ENCODE measurements at regions not wholly inside any gene's neighbourhood (a gene's known extent, or its start where the extent isn't known, plus 50 kb on each side); places are given as distances from the start of the nearest gene placed in this dataset.
"Not testable (repeated sequence)": the region's sequence is repeated elsewhere in the genome, so short reads cannot be mapped to it uniquely, and the experiment has no call there.

- no peak overlapping the region for H4K8ac ChIP-seq (ENCODE audit: low read depth, low read length)
- H3K79me2 ChIP-seq (ENCODE audit: control insufficient read depth, insufficient read depth, low read length, poor library complexity), result no peaks in the 10 kb centered on the region
- H4K12ac ChIP-seq (ENCODE audit: low read depth, low read length), result no peak overlapping the region
- H2BK12ac ChIP-seq (ENCODE audit: low read length), result no peak overlapping the region
- H2AFZ ChIP-seq (ENCODE audit: insufficient read depth, low read length, poor library complexity), result no peak overlapping the region
- no peaks in the 10 kb centered on the region for H3K79me1 ChIP-seq (ENCODE audit: low read length)
- H2BK5ac ChIP-seq (ENCODE audit: low read depth, low read length, poor library complexity), result no peak overlapping the region
- H3K27me3 ChIP-seq (ENCODE audit: insufficient read depth, low read length), result no peaks in the 10 kb centered on the region
- no peak overlapping the region for H3K9ac ChIP-seq (ENCODE audit: low read length)
- no peak overlapping the region for H3K4ac ChIP-seq (ENCODE audit: low read depth, low read length)
- no peaks in the 10 kb centered on the region for H3K9me3 ChIP-seq (ENCODE audit: insufficient read depth, low read depth, low read length)
- H3K4me1 ChIP-seq (ENCODE audit: control insufficient read depth in 1 of 2, insufficient read depth in 2 of 2, low read length in 2 of 2), result peaks cover 1% of the 10 kb centered on the region in 2 experiments
- WGBS (ENCODE audit: extremely low coverage, insufficient coverage, insufficient read length), result no CpG with 5 or more reads among the region's 8 CpGs
- H3K36me3 ChIP-seq (ENCODE audit: control insufficient read depth in 1 of 2, insufficient read depth in 2 of 2, low read length in 2 of 2), result no peaks in the 10 kb centered on the region
- no peak overlapping the region for H3K27ac ChIP-seq (ENCODE audit: low read depth, low read length)
- H3K4me2 ChIP-seq (ENCODE audit: low read length), result no peak overlapping the region
- H2BK120ac ChIP-seq (ENCODE audit: insufficient read depth, low read length, poor library complexity), result no peak overlapping the region
- no peak overlapping the region for H3K4me3 ChIP-seq (ENCODE audit: low read depth, low read length)
- H3K23ac ChIP-seq (ENCODE audit: low read length), result no peak overlapping the region
- DNase-seq, result no peak
- H4K91ac ChIP-seq (ENCODE audit: low read depth, low read length), result no peak overlapping the region
- no peak overlapping the region for H2AK5ac ChIP-seq (ENCODE audit: low read length)
- H3K18ac ChIP-seq (ENCODE audit: low read length), result no peak overlapping the region
- no peak overlapping the region for H3K14ac ChIP-seq (ENCODE audit: low read length)
Measured at GRCh38 chr18:59038295-59039039, 101.2 kb upstream of the SEC11C start.

- H3K14ac ChIP-seq (ENCODE audit: low read length); H4K8ac ChIP-seq (ENCODE audit: low read depth, low read length); H3K18ac ChIP-seq (ENCODE audit: low read length); H3K79me1 ChIP-seq (ENCODE audit: low read length); H2AFZ ChIP-seq (ENCODE audit: insufficient read depth, low read length, poor library complexity); H3K79me2 ChIP-seq (ENCODE audit: control insufficient read depth, insufficient read depth, low read length, poor library complexity); H4K91ac ChIP-seq (ENCODE audit: low read depth, low read length); H2BK12ac ChIP-seq (ENCODE audit: low read length); H3K4me1 ChIP-seq (ENCODE audit: control insufficient read depth in 1 of 2, insufficient read depth in 2 of 2, low read length in 2 of 2); H4K12ac ChIP-seq (ENCODE audit: low read depth, low read length); DNase-seq; H3K36me3 ChIP-seq (ENCODE audit: control insufficient read depth in 1 of 2, insufficient read depth in 2 of 2, low read length in 2 of 2); H3K9ac ChIP-seq (ENCODE audit: low read length); H3K27me3 ChIP-seq (ENCODE audit: insufficient read depth, low read length); H3K23ac ChIP-seq (ENCODE audit: low read length); H3K4ac ChIP-seq (ENCODE audit: low read depth, low read length); H3K9me3 ChIP-seq (ENCODE audit: insufficient read depth, low read depth, low read length); H3K4me3 ChIP-seq (ENCODE audit: low read depth, low read length); H3K27ac ChIP-seq (ENCODE audit: low read depth, low read length); H3K4me2 ChIP-seq (ENCODE audit: low read length); H2AK5ac ChIP-seq (ENCODE audit: low read length); H2BK5ac ChIP-seq (ENCODE audit: low read depth, low read length, poor library complexity); H2BK120ac ChIP-seq (ENCODE audit: insufficient read depth, low read length, poor library complexity): not testable (repeated sequence)
- WGBS (ENCODE audit: extremely low coverage, insufficient coverage, insufficient read length), result no CpG with 5 or more reads among the region's 1 CpG
Measured at GRCh38 chr18:59039040-59039320, 100.7 kb upstream of the SEC11C start.

- no peak overlapping the region for H2AK5ac ChIP-seq (ENCODE audit: low read length)
- no peak overlapping the region for H4K91ac ChIP-seq (ENCODE audit: low read depth, low read length)
- no CpG with 5 or more reads among the region's 6 CpGs for WGBS (ENCODE audit: extremely low coverage, insufficient coverage, insufficient read length)
- H2BK12ac ChIP-seq (ENCODE audit: low read length), result no peak overlapping the region
- no peaks in the 10 kb centered on the region for H3K27me3 ChIP-seq (ENCODE audit: insufficient read depth, low read length)
- H3K36me3 ChIP-seq (ENCODE audit: control insufficient read depth in 1 of 2, insufficient read depth in 2 of 2, low read length in 2 of 2), result no peaks in the 10 kb centered on the region
- no peak overlapping the region for H2BK120ac ChIP-seq (ENCODE audit: insufficient read depth, low read length, poor library complexity)
- H2BK5ac ChIP-seq (ENCODE audit: low read depth, low read length, poor library complexity), result no peak overlapping the region
- H2AFZ ChIP-seq (ENCODE audit: insufficient read depth, low read length, poor library complexity), result no peak overlapping the region
- no peaks in the 10 kb centered on the region for H3K79me1 ChIP-seq (ENCODE audit: low read length)
- no peak overlapping the region for H3K4ac ChIP-seq (ENCODE audit: low read depth, low read length)
- DNase-seq, result no peak
- no peak overlapping the region for H4K8ac ChIP-seq (ENCODE audit: low read depth, low read length)
- H3K4me1 ChIP-seq (ENCODE audit: control insufficient read depth in 1 of 2, insufficient read depth in 2 of 2, low read length in 2 of 2), result no peaks in the 10 kb centered on the region
- H3K27ac ChIP-seq (ENCODE audit: low read depth, low read length), result no peak overlapping the region
- no peak overlapping the region for H3K9ac ChIP-seq (ENCODE audit: low read length)
- H4K12ac ChIP-seq (ENCODE audit: low read depth, low read length), result no peak overlapping the region
- H3K4me3 ChIP-seq (ENCODE audit: low read depth, low read length), result no peak overlapping the region
- no peak overlapping the region for H3K23ac ChIP-seq (ENCODE audit: low read length)
- H3K9me3 ChIP-seq (ENCODE audit: insufficient read depth, low read depth, low read length), result no peaks in the 10 kb centered on the region
- no peaks in the 10 kb centered on the region for H3K79me2 ChIP-seq (ENCODE audit: control insufficient read depth, insufficient read depth, low read length, poor library complexity)
- H3K14ac ChIP-seq (ENCODE audit: low read length), result no peak overlapping the region
- no peak overlapping the region for H3K4me2 ChIP-seq (ENCODE audit: low read length)
- H3K18ac ChIP-seq (ENCODE audit: low read length), result no peak overlapping the region
Measured at GRCh38 chr18:59039449-59039848, 100.2 kb upstream of the SEC11C start.

GRCh38 chr18:59040770-59041148 lies 98.9 kb upstream of the SEC11C start:
- Histone ChIP-seq H3K23ac (ENCODE audit: low read length) (no peak overlapping the region), H4K91ac (ENCODE audit: low read depth, low read length) (no peak overlapping the region), H3K9ac (ENCODE audit: low read length) (no peak overlapping the region), H3K27ac (ENCODE audit: low read depth, low read length) (no peak overlapping the region), H3K4me3 (ENCODE audit: low read depth, low read length) (no peak overlapping the region), H2AK5ac (ENCODE audit: low read length) (no peak overlapping the region), H3K27me3 (ENCODE audit: insufficient read depth, low read length) (no peaks in the 10 kb centered on the region), H3K4me1 (ENCODE audit: control insufficient read depth in 1 of 2, insufficient read depth in 2 of 2, low read length in 2 of 2) (no peaks in the 10 kb centered on the region), H3K9me3 (ENCODE audit: insufficient read depth, low read depth, low read length) (no peaks in the 10 kb centered on the region), H3K18ac (ENCODE audit: low read length) (no peak overlapping the region), H4K8ac (ENCODE audit: low read depth, low read length) (no peak overlapping the region), H3K36me3 (ENCODE audit: control insufficient read depth in 1 of 2, insufficient read depth in 2 of 2, low read length in 2 of 2) (no peaks in the 10 kb centered on the region), H3K4ac (ENCODE audit: low read depth, low read length) (no peak overlapping the region), H3K79me2 (ENCODE audit: control insufficient read depth, insufficient read depth, low read length, poor library complexity) (no peaks in the 10 kb centered on the region), H2BK12ac (ENCODE audit: low read length) (no peak overlapping the region), H2AFZ (ENCODE audit: insufficient read depth, low read length, poor library complexity) (no peak overlapping the region), H4K12ac (ENCODE audit: low read depth, low read length) (no peak overlapping the region), H3K4me2 (ENCODE audit: low read length) (no peak overlapping the region), H2BK120ac (ENCODE audit: insufficient read depth, low read length, poor library complexity) (no peak overlapping the region), H3K14ac (ENCODE audit: low read length) (no peak overlapping the region), H2BK5ac (ENCODE audit: low read depth, low read length, poor library complexity) (no peak overlapping the region), H3K79me1 (ENCODE audit: low read length) (no peaks in the 10 kb centered on the region)
- WGBS (ENCODE audit: extremely low coverage, insufficient coverage, insufficient read length), result no CpG with 5 or more reads among the region's 8 CpGs
- no peak for DNase-seq
